Skeletal muscle satellite cell (primary cell): ENCODE measurements at regions not wholly inside any gene's neighbourhood (a gene's known extent, or its start where the extent isn't known, plus 50 kb on each side); places are given as distances from the start of the nearest gene placed in this dataset.
"Not testable (repeated sequence)": the region's sequence is repeated elsewhere in the genome, so short reads cannot be mapped to it uniquely, and the experiment has no call there.

Source experiments
- H3K27me3 ChIP-seq: 2 replicates; pipeline ENCODE4 v1.7.0; 2013; ENCODE audit warnings: low read length; ENCODE audit not compliant: control insufficient read depth, insufficient read depth
- H3K36me3 ChIP-seq: 2 replicates; pipeline ENCODE4 v1.7.0; 2013; ENCODE audit warnings: mild to moderate bottlenecking, control low read depth, low read length; ENCODE audit not compliant: insufficient read depth
- H3K4me1 ChIP-seq: 2 replicates; pipeline ENCODE4 v1.7.0; 2013; ENCODE audit warnings: low read length; ENCODE audit not compliant: control insufficient read depth, insufficient read depth
- H3K4me2 ChIP-seq: 2 replicates; pipeline ENCODE4 v1.7.0; 2013; ENCODE audit warnings: mild to moderate bottlenecking, low read length
- H3K4me3 ChIP-seq: 2 replicates; pipeline ENCODE4 v1.7.0; 2013; ENCODE audit warnings: low read length
- H3K9ac ChIP-seq: 2 replicates; pipeline ENCODE4 v1.7.0; 2013; ENCODE audit warnings: mild to moderate bottlenecking, low read depth, low read length, moderate library complexity
- H3K9me3 ChIP-seq: replicated peaks from 2 replicates; pipeline ENCODE4 v1.7.0; 2013; ENCODE audit warnings: mild to moderate bottlenecking, control low read depth, low read length

DNA sequence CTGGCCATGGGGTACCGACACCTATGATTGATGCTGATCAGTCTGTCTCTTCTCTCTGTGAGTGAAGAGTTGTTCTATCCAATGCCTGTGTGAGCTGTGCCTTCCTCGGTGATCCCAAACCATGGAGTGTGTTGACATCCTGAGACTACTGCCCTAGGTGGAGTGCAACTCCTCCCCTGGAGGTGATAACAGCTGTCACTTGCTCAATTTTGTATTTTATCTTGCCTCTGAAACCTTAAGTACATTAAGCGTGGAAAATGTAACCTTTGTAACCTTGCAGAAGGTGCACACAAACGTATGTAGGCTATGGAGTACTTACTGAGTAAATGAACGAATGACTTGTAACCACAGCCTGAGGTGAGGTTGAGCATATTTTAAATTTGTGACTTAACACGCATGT lies 256.2 kb downstream of the FNDC1 start:
- Histone ChIP-seq H3K9ac (no peak overlapping the region), H3K9me3 (no peaks in the 10 kb centered on the region), H3K4me1 (no peaks in the 10 kb centered on the region), H3K4me2 (no peak overlapping the region), H3K36me3 (no peaks in the 10 kb centered on the region), H3K4me3 (no peak overlapping the region), H3K27me3 (no peaks in the 10 kb centered on the region)

- Histone ChIP-seq H3K4me2 (no peak overlapping the region), H3K4me3 (no peak overlapping the region), H3K36me3 (no peaks in the 10 kb centered on the region), H3K4me1 (no peaks in the 10 kb centered on the region), H3K9me3 (no peaks in the 10 kb centered on the region), H3K9ac (no peak overlapping the region), H3K27me3 (no peaks in the 10 kb centered on the region)
Observed at GRCh38 chr6:159422041-159422984, 253.1 kb downstream of the FNDC1 start.

GRCh38 chr6:159421586-159421985 lies 252.4 kb downstream of the FNDC1 start:
- Histone ChIP-seq H3K4me2 (no peak overlapping the region), H3K9ac (no peak overlapping the region), H3K4me3 (no peak overlapping the region), H3K9me3 (no peaks in the 10 kb centered on the region), H3K27me3 (no peaks in the 10 kb centered on the region), H3K4me1 (no peaks in the 10 kb centered on the region), H3K36me3 (no peaks in the 10 kb centered on the region)

- Histone ChIP-seq H3K4me1 (no peaks in the 10 kb centered on the region), H3K27me3 (no peaks in the 10 kb centered on the region), H3K9me3 (no peaks in the 10 kb centered on the region), H3K4me3 (no peak overlapping the region), H3K9ac (no peak overlapping the region), H3K36me3 (no peaks in the 10 kb centered on the region), H3K4me2 (no peak overlapping the region)
Observed at GRCh38 chr6:159418997-159419396, 249.8 kb downstream of the FNDC1 start.

- no peak overlapping the region for H3K9ac ChIP-seq
- H3K4me1 ChIP-seq: no peaks in the 10 kb centered on the region
- H3K4me2 ChIP-seq: no peak overlapping the region
- no peak overlapping the region for H3K4me3 ChIP-seq
- no peaks in the 10 kb centered on the region for H3K9me3 ChIP-seq
- H3K27me3 ChIP-seq: no peaks in the 10 kb centered on the region
- no peaks in the 10 kb centered on the region for H3K36me3 ChIP-seq
Observed at GRCh38 chr6:159416891-159417560, 247.8 kb downstream of the FNDC1 start.

- no peaks in the 10 kb centered on the region for H3K9me3 ChIP-seq
- H3K36me3 ChIP-seq: no peaks in the 10 kb centered on the region
- no peak overlapping the region for H3K4me2 ChIP-seq
- H3K4me1 ChIP-seq: no peaks in the 10 kb centered on the region
- H3K27me3 ChIP-seq: no peaks in the 10 kb centered on the region
- no peak overlapping the region for H3K9ac ChIP-seq
- no peak overlapping the region for H3K4me3 ChIP-seq
Observed at GRCh38 chr6:159415540-159415939, 246.3 kb downstream of the FNDC1 start.

DNA sequence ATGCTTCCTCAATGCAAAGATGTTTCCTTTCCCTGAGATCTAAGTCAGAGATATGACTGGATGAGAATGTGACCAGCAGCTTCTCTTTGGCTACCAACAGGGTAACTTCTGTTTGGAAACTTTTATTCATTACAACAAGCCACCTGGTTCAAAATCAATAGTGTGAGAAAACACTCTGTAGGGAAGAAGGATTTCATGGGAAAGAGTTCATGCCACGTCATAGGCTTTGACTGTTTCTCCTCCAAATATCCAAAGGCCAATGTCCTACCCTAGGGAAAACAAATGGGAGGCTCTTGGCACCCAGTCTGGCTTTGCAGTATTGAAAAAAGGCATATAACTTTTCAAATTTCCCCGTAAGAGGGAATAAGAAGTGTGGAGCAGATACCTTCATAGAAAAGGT lies 245.5 kb downstream of the FNDC1 start:
- no peaks in the 10 kb centered on the region for H3K9me3 ChIP-seq
- no peaks in the 10 kb centered on the region for H3K36me3 ChIP-seq
- H3K27me3 ChIP-seq: no peaks in the 10 kb centered on the region
- H3K9ac ChIP-seq: no peak overlapping the region
- no peaks in the 10 kb centered on the region for H3K4me1 ChIP-seq
- no peak overlapping the region for H3K4me2 ChIP-seq
- H3K4me3 ChIP-seq: no peak overlapping the region

GRCh38 chr6:159407211-159407780 lies 238.1 kb downstream of the FNDC1 start:
- H3K36me3 ChIP-seq, H3K27me3 ChIP-seq, H3K9ac ChIP-seq, H3K4me2 ChIP-seq, H3K4me3 ChIP-seq, H3K4me1 ChIP-seq, H3K9me3 ChIP-seq: not testable (repeated sequence)

- no peaks in the 10 kb centered on the region for H3K4me1 ChIP-seq
- no peaks in the 10 kb centered on the region for H3K36me3 ChIP-seq
- H3K4me3 ChIP-seq: no peak overlapping the region
Observed at GRCh38 chr6:159404296-159404695, 235.1 kb downstream of the FNDC1 start.

DNA sequence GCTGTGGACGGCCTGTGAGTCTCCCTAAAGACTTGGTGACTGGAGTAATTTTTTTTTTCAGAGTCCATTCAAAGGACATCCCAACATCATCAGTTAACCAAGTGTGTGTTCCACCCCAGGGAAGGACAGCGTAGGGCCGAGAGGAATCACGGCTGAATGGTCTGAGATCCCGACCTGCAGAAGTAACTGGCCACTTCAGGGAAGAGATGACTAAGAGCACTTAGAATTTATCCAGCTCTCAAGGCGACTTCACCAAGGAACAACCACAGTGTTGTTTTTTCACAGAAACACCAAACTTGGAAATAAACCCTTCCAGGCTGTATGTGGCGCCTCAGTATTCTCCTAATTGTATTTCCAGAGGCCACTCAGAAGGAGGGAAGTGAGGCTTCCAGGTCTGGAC lies 231.6 kb downstream of the FNDC1 start:
- Histone ChIP-seq H3K9me3 (no peaks in the 10 kb centered on the region), H3K9ac (no peak overlapping the region), H3K36me3 (no peaks in the 10 kb centered on the region)

More at GRCh38 chr6:159404296-159404695, 235.1 kb downstream of the FNDC1 start:
- Histone ChIP-seq H3K27me3 (no peaks in the 10 kb centered on the region), H3K4me2 (no peak overlapping the region), H3K9ac (no peak overlapping the region), H3K9me3 (no peaks in the 10 kb centered on the region)

GRCh38 chr6:159399751-159400221 lies 230.6 kb downstream of the FNDC1 start:
- no peaks in the 10 kb centered on the region for H3K4me1 ChIP-seq
- H3K4me2 ChIP-seq: no peak overlapping the region
- no peaks in the 10 kb centered on the region for H3K9me3 ChIP-seq
- no peak overlapping the region for H3K4me3 ChIP-seq
- no peaks in the 10 kb centered on the region for H3K36me3 ChIP-seq
- H3K27me3 ChIP-seq: no peaks in the 10 kb centered on the region
- no peak overlapping the region for H3K9ac ChIP-seq

More for the DNA sequence above, 231.6 kb downstream of the FNDC1 start:
- no peak overlapping the region for H3K4me2 ChIP-seq
- H3K4me3 ChIP-seq: no peak overlapping the region
- H3K27me3 ChIP-seq: no peaks in the 10 kb centered on the region
- no peaks in the 10 kb centered on the region for H3K4me1 ChIP-seq
